Lower lobe of right lung (tissue), 2 donors: ENCODE measurements at regions not wholly inside any gene's neighbourhood (a gene's known extent, or its start where the extent isn't known, plus 50 kb on each side); places are given as distances from the start of the nearest gene placed in this dataset.

ENCODE experiments used
- ATAC-seq, 2 donors: fragments of 200-7000 bp; cut with Tn5 transposase; one replicate each; pipeline ENCODE4 v1.9.1; 2020 to 2022; ENCODE audit warnings: mild to moderate bottlenecking in 2 of 2, moderate library complexity in 2 of 2
- DNase-seq: peaks from one replicate; pipeline ENCODE4 v3.0.0-alpha.2; 2020
- H3K27ac ChIP-seq: fragments of 200-600 bp; one replicate; pipeline ENCODE4 v1.8.0; 2022
- H3K27me3 ChIP-seq: fragments of 200-600 bp; one replicate; pipeline ENCODE4 v1.8.0; 2022; ENCODE audit warnings: low read depth
- H3K36me3 ChIP-seq: fragments of 200-600 bp; one replicate; pipeline ENCODE4 v1.8.0; 2022; ENCODE audit warnings: mild to moderate bottlenecking
- H3K4me1 ChIP-seq: fragments of 200-600 bp; one replicate; pipeline ENCODE4 v1.8.0; 2022
- H3K4me3 ChIP-seq: fragments of 200-600 bp; one replicate; pipeline ENCODE4 v1.8.0; 2022; ENCODE audit warnings: mild to moderate bottlenecking
- H3K9me3 ChIP-seq: fragments of 200-600 bp; one replicate; pipeline ENCODE4 v1.8.0; 2022
- intact Hi-C: fragments of 100-400 bp; cut with DNase I; formaldehyde crosslinking; loops from one replicate; pipeline ENCODE4 v1.11.0; 2022
- TF ChIP-seq, protein P1 (sequence below): fragments of 200-600 bp; IDR thresholded peaks from one replicate; pipeline ENCODE4 v1.8.0; 2022; ENCODE audit warnings: antibody characterized with exemption, mild to moderate bottlenecking
- donor health status: DM: no; HTN: yes; CAD: no; lungs with severe emphysema.

DNA sequence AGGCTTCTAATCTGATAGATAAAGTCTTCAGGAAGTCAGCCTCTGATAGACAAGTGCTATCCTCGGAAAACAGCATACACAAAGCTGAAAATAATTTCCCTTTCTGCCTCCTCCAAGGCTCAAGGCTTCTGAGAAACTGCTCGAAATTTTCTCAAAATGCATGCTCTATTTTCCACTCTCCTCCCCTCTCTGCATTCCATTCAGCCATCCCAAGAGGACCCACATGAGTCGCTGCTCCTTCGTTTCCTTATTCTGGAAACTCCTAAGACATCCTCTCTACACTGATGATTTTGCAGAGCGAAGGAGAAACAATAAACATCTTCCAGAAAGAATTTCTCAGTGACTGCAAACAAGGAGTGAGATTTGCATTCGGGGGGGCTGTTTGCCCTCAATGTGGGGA is 92.2 kb upstream of the SFSWAP start:
- H3K27me3 ChIP-seq: peaks cover 21% of the 10 kb centered on the region
- TF ChIP-seq, protein P1, sequence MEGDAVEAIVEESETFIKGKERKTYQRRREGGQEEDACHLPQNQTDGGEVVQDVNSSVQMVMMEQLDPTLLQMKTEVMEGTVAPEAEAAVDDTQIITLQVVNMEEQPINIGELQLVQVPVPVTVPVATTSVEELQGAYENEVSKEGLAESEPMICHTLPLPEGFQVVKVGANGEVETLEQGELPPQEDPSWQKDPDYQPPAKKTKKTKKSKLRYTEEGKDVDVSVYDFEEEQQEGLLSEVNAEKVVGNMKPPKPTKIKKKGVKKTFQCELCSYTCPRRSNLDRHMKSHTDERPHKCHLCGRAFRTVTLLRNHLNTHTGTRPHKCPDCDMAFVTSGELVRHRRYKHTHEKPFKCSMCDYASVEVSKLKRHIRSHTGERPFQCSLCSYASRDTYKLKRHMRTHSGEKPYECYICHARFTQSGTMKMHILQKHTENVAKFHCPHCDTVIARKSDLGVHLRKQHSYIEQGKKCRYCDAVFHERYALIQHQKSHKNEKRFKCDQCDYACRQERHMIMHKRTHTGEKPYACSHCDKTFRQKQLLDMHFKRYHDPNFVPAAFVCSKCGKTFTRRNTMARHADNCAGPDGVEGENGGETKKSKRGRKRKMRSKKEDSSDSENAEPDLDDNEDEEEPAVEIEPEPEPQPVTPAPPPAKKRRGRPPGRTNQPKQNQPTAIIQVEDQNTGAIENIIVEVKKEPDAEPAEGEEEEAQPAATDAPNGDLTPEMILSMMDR: no peak
- no peaks in the 10 kb centered on the region for H3K9me3 ChIP-seq
- H3K4me1 ChIP-seq: no peaks in the 10 kb centered on the region
- no peak overlapping the region for H3K27ac ChIP-seq
- intact Hi-C loops: no loop called here
- no peaks in the 10 kb centered on the region for H3K36me3 ChIP-seq
- no peak for ATAC-seq
- DNase-seq: no peak
- no peak overlapping the region for H3K4me3 ChIP-seq

DNA sequence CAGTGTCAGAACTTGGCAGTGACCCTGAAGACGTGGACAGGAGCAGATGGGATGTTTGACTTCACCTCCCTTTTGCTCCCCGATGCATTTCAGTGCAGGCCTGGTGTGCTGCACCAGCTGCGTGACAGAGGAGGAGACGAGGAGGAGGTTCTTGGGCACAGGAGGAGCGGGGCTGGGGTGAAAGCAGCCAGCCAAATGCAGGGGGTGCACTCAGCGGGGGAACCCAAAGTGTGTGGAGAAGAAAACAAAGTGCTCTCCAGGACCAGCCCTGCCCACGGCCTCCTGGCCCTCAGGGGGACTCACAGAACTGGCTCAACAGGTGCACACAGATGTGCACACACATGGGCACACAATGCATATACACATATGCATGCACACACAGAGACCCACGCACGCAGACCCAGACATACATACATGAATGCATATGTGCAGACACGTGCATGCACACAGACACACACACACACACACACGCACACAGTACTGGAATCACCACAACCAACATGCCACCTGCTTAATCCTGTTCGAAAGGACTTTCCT is 91.7 kb upstream of the SFSWAP start:
- intact Hi-C loops: no loop called here
- Histone ChIP-seq H3K27ac (no peak overlapping the region), H3K4me3 (no peak overlapping the region), H3K27me3 (peaks cover 21% of the 10 kb centered on the region), H3K36me3 (no peaks in the 10 kb centered on the region), H3K9me3 (no peaks in the 10 kb centered on the region), H3K4me1 (no peaks in the 10 kb centered on the region)
- ATAC-seq: no peak
- DNase-seq: no peak
- TF ChIP-seq, protein P1: no peak

DNA sequence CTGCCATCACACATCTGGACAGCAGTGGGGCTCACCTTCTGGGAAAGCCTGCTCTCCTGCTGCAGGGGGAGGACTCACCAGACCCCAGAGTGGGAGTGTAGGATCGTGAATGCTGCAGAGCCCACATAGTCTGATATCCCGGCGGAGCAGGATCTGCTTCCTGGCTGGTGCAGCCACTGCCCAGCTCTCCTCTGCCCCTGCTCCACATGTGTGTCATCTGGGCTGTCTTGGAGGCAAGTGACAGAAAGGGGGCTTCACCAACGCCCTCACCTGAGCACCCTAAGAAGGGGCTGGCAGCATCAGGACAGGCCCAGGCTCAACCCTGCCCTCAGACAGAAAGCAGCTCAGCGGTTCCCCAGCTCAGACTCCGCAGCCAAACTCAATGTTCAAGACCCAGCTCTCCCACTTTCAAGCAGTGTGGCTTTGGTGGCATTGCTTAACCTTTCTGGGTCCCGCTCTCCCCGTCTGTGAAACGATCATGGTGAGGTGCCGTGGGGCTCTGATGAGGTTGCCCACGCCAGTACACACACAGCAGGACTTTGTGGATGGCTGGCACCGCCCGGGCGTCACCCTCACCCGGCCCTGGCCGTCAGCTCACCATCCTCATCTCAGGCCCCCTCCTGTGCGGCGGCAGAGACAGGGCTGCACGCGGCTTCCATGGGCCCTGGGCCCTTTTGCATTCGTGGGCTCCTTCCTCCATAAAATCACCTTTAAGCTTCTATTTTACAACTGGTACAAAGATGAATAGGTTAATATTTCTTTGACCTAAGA is 91.0 kb upstream of the SFSWAP start:
- no peak for ATAC-seq
- Histone ChIP-seq H3K4me1 (peaks cover 5% of the 10 kb centered on the region), H3K27ac (no peak overlapping the region), H3K36me3 (no peaks in the 10 kb centered on the region), H3K9me3 (no peaks in the 10 kb centered on the region), H3K27me3 (peaks cover 21% of the 10 kb centered on the region), H3K4me3 (no peak overlapping the region)
- DNase-seq: no peak
- TF ChIP-seq, protein P1: no peak
- intact Hi-C loops: no loop called here

DNA sequence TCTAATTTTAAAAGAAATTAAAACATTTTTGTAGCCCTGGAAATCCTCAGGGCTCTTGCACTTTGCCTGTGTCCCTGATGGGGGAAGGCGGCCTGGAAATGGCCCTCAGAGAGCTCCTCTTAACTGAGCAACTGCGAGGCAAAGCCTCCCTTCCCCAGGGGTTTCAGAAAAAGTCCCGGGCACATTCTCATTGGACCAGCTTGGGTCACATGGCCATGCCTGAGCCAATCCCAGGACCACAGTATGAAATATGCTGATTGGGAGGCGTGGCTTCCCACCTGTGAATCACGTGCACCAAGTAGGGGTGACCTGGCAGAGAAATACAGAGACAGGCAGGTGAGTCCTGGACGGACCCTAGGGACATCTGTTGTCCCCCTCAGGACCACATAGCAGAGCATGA is 90.4 kb upstream of the SFSWAP start:
- TF ChIP-seq, protein P1: no peak
- Histone ChIP-seq H3K9me3 (no peaks in the 10 kb centered on the region), H3K4me3 (no peak overlapping the region), H3K27ac (no peak overlapping the region), H3K36me3 (no peaks in the 10 kb centered on the region), H3K27me3 (peaks cover 21% of the 10 kb centered on the region), H3K4me1 (peaks cover 5% of the 10 kb centered on the region)
- DNase-seq: no peak
- no peak for ATAC-seq
- intact Hi-C loops: no loop called here

DNA sequence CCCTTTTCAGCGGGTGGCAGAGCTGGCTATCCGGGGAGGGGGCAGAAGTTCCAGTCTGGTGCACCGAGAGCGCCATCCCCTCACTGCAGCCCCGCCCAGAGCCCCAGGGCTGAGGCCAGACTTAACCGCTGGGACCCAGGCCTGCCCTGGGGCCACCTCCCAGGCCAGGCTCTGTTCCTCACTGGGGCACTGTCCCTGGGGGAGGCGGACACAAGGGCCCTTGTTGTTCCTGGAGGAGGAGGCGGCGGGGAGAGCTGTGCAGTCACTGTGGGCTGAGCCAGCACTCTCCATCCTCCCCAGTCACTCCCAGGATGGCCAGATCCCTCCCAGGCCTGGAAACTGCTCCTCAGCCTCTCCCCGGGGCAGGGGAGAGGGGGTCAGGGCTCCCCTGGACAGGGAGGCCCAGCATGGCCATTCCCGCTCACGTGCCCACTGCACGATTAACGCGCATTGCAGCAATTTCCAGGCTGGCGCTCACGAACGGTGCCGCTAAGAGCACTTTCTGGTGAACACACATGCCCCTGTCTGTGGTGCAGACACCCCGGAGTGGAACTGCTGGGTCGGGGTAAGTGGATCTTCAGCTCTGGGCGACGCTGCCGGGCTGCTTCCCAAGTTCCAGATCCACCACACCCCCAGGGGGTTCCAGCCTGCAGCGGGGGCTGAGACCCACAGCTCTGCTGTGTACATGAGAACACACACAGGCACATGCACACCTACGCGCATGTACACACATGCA is 89.8 kb upstream of the SFSWAP start:
- no peaks in the 10 kb centered on the region for H3K36me3 ChIP-seq
- H3K27ac ChIP-seq: no peak overlapping the region
- no peak overlapping the region for H3K4me3 ChIP-seq
- DNase-seq (no peak), ATAC-seq (no peak)
- intact Hi-C loops: no loop called here
- H3K4me1 ChIP-seq: peaks cover 5% of the 10 kb centered on the region
- TF ChIP-seq, protein P1: no peak
- H3K9me3 ChIP-seq: no peaks in the 10 kb centered on the region
- H3K27me3 ChIP-seq: peaks cover 21% of the 10 kb centered on the region
